ENCODE measurements at regions not wholly inside any gene's neighbourhood (a gene's known extent, or its start where the extent isn't known, plus 50 kb on each side); places are given as distances from the start of the nearest gene placed in this dataset.

GRCh38 chr10:117480097-117480496 is 62.4 kb upstream of the EMX2 start:
- H3K36me3 ChIP-seq (ENCODE audit: control insufficient read depth, insufficient read depth, low read length), result no peaks in the 10 kb centered on the region
- H3K4me1 ChIP-seq, result peaks cover 17% of the 10 kb centered on the region
- no peak overlapping the region for H3K4me3 ChIP-seq (ENCODE audit: low read depth, low read length)
- no peak for TF ChIP-seq CTCF (IDR thresholded peaks at IDR 0.05)
- no peaks in the 10 kb centered on the region for H3K9me3 ChIP-seq (ENCODE audit: control insufficient read depth, low read length)
- no peaks in the 10 kb centered on the region for H3K27me3 ChIP-seq (ENCODE audit: control insufficient read depth, insufficient read depth, low read length)
- H2AFZ ChIP-seq, result no peak overlapping the region
- H3K4me2 ChIP-seq (ENCODE audit: low read length), result no peak overlapping the region
- no peak overlapping the region for H3K27ac ChIP-seq
- H3K9ac ChIP-seq, result no peak overlapping the region
- no peaks in the 10 kb centered on the region for H3K79me2 ChIP-seq

DNA sequence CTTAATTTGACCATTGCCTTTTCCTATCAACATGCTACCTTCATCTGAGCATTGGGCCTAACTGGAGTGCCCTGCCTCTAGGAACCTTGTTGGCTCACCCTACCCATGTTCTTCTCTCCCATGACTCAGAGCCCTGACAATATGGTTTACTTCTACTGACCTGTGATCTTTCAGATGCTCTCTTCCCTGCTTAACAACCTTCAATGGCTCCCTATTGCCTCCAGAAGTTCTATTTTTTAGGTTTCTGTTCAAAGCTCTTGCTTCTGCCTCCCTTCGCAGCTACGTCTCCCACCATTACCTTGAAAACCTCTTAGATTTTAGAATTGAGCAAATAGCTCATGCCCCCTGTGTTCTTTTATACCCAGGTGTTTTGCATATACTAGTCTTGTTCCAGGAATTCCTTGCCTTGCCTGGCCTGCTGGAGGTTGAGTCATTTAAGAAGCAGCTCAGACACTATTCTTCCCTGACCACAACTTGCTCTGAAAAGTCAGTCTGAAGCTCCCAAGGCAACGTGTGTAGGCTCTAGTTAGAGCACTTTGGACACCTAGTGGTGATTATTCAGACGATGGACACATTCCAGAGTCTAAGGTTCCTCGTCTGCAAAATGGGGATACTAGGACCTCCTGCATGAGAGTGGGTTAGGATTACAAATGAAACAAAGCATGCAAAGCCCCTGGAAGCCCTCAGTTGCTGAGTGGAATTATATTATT is 64.4 kb upstream of the EMX2 start:
- Histone ChIP-seq H3K9me3 (ENCODE audit: control insufficient read depth, low read length) (no peaks in the 10 kb centered on the region), H3K4me1 (peaks cover 9% of the 10 kb centered on the region), H3K27ac (no peak overlapping the region), H2AFZ (no peak overlapping the region), H3K27me3 (ENCODE audit: control insufficient read depth, insufficient read depth, low read length) (no peaks in the 10 kb centered on the region), H3K4me2 (ENCODE audit: low read length) (no peak overlapping the region), H3K4me3 (ENCODE audit: low read depth, low read length) (no peak overlapping the region), H3K79me2 (no peaks in the 10 kb centered on the region), H3K9ac (no peak overlapping the region), H3K36me3 (ENCODE audit: control insufficient read depth, insufficient read depth, low read length) (no peaks in the 10 kb centered on the region)
- TF ChIP-seq CTCF (IDR thresholded peaks at IDR 0.05), result peak; percentile 16

DNA sequence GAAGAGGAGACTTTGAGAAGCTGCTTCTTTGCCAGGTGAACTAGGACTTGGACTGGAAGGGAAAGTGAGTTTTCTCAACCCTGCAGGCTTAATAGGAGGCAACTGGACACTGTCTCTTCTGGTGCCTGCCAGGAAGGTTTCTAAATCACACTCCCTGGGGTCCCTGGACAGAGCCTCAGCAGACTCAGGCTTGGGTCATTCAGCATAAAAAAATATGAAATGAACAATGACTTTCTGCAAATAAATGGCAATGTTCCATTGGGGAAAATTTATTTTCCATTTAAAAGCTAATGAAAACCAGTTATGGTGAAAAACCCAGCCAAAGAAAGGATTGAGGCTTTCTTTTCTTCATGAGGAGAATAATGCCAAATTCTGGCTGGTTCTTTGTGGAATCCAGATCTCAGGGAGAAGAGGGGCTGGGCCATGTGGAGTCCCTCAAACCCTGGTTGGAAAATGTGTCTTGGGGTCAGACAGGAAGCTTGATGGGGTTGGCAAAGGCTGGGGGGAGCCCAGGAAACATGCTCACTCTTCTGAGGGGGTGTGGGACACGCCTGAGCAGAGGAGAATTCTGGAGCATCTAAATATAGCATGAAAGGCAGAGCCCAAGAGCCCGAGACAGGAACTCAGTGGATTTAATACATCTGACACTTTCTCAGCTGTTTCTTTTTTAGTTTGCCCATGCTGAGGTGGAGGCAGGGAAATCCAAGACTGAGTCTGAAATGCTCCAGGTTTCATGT is 65.2 kb upstream of the EMX2 start:
- Histone ChIP-seq H3K27me3 (ENCODE audit: control insufficient read depth, insufficient read depth, low read length) (no peaks in the 10 kb centered on the region), H2AFZ (no peak overlapping the region), H3K9ac (no peak overlapping the region), H3K9me3 (ENCODE audit: control insufficient read depth, low read length) (no peaks in the 10 kb centered on the region), H3K4me3 (ENCODE audit: low read depth, low read length) (no peak overlapping the region), H3K4me2 (ENCODE audit: low read length) (no peak overlapping the region), H3K79me2 (no peaks in the 10 kb centered on the region), H3K4me1 (peaks cover 2% of the 10 kb centered on the region), H3K27ac (no peak overlapping the region), H3K36me3 (ENCODE audit: control insufficient read depth, insufficient read depth, low read length) (no peaks in the 10 kb centered on the region)
- no peak for TF ChIP-seq CTCF (IDR thresholded peaks at IDR 0.05)

- TF ChIP-seq CTCF (IDR thresholded peaks at IDR 0.05), result no peak
- H3K4me3 ChIP-seq (ENCODE audit: low read depth, low read length), result no peak overlapping the region
- no peaks in the 10 kb centered on the region for H3K4me1 ChIP-seq
- H3K27ac ChIP-seq, result no peak overlapping the region
- H3K79me2 ChIP-seq, result no peaks in the 10 kb centered on the region
- no peak overlapping the region for H3K9ac ChIP-seq
- H3K4me2 ChIP-seq (ENCODE audit: low read length), result no peak overlapping the region
- H3K27me3 ChIP-seq (ENCODE audit: control insufficient read depth, insufficient read depth, low read length), result no peaks in the 10 kb centered on the region
- H3K36me3 ChIP-seq (ENCODE audit: control insufficient read depth, insufficient read depth, low read length), result no peaks in the 10 kb centered on the region
- no peaks in the 10 kb centered on the region for H3K9me3 ChIP-seq (ENCODE audit: control insufficient read depth, low read length)
- no peak overlapping the region for H2AFZ ChIP-seq
Observed at GRCh38 chr10:117476716-117477115, 65.8 kb upstream of the EMX2 start.

All from parathyroid adenoma (tissue), 2 donors.